ENCODE measurements at regions not wholly inside any gene's neighbourhood (a gene's known extent, or its start where the extent isn't known, plus 50 kb on each side); places are given as distances from the start of the nearest gene placed in this dataset.
A peak's percentile ranks its signal among the peaks of the same experiment; 100 is the strongest.
"Not testable (repeated sequence)": the region's sequence is repeated elsewhere in the genome, so short reads cannot be mapped to it uniquely, and the experiment has no call there.

DNA sequence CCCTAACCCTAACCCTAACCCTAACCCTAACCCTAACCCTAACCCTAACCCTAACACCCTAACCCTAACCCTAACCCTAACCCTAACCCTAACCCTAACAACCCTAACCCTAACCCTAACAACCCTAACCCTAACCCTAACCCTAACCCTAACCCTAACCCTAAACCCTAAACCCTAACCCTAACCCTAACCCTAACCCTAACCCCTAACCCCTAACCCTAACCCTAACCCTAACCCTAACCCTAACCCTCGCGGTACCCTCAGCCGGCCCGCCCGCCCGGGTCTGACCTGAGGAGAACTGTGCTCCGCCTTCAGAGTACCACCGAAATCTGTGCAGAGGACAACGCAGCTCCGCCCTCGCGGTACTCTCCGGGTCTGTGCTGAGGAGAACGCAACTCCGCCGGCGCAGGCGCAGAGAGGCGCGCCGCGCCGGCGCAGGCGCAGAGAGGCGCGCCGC, 270.7 kb downstream of the OR4F29 start:
- H3K4me3 ChIP-seq (replicated peaks; ENCODE audit: insufficient read depth, low read length); H3K27me3 ChIP-seq (ENCODE audit: insufficient read depth, poor library complexity, severe bottlenecking); H3K27ac ChIP-seq (replicated peaks): not testable (repeated sequence)
- peak; percentile 77 for TF ChIP-seq POLR2AphosphoS5 (IDR thresholded peaks at IDR 0.05; ENCODE audit: low read depth)
- peak; percentile 4 to 21 for DNase-seq (ENCODE audit: low read depth in 1 of 2, low spot score in 1 of 2)

GRCh38 chr1:138842-139241, 312.6 kb downstream of the OR4F29 start:
- not testable (repeated sequence) for H3K4me3 ChIP-seq (replicated peaks; ENCODE audit: insufficient read depth, low read length); DNase-seq (ENCODE audit: low read depth in 1 of 2, low spot score in 1 of 2); H3K27me3 ChIP-seq (ENCODE audit: insufficient read depth, poor library complexity, severe bottlenecking); H3K27ac ChIP-seq (replicated peaks)

DNA sequence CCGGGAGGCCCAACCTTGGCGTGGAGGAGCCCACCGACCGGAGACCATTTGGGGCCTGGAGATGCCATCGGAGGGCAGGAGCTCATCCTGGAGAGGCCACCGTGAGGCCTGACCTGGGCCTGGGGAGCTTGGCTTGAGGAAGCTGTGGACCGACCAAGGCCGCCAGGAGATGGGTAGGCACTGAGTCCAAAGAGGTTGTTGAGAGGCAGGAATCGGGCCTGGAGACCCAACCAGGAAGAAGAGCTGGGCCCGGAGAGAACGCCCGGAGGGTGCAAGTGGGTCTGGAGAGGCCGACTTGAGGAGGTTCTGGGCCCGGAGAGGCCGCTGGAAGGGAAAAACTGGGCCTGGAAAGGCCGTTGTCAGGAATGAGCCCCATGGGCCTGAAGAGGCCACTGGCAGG, 313.8 kb downstream of the OR4F29 start:
- not testable (repeated sequence) for DNase-seq (ENCODE audit: low read depth in 1 of 2, low spot score in 1 of 2); H3K27ac ChIP-seq (replicated peaks); H3K4me3 ChIP-seq (replicated peaks; ENCODE audit: insufficient read depth, low read length); H3K27me3 ChIP-seq (ENCODE audit: insufficient read depth, poor library complexity, severe bottlenecking)

DNA sequence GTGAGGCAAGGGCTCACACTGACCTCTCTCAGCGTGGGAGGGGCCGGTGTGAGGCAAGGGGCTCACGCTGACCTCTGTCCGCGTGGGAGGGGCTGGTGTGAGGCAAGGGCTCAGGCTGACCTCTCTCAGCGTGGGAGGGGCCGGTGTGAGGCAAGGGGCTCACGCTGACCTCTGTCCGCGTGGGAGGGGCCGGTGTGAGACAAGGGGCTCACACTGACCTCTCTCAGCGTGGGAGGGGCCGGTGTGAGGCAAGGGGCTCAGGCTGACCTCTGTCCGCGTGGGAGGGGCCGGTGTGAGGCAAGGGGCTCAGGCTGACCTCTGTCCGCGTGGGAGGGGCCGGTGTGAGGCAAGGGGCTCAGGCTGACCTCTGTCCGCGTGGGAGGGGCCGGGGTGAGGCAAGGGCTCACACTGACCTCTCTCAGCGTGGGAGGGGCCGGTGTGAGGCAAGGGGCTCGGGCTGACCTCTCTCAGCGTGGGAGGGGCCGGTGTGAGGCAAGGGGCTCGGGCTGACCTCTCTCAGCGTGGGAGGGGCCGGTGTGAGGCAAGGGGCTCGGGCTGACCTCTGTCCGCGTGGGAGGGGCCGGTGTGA, 315.0 kb downstream of the OR4F29 start:
- DNase-seq (ENCODE audit: low read depth in 1 of 2, low spot score in 1 of 2); H3K4me3 ChIP-seq (replicated peaks; ENCODE audit: insufficient read depth, low read length); H3K27me3 ChIP-seq (ENCODE audit: insufficient read depth, poor library complexity, severe bottlenecking); H3K27ac ChIP-seq (replicated peaks): not testable (repeated sequence)

DNA sequence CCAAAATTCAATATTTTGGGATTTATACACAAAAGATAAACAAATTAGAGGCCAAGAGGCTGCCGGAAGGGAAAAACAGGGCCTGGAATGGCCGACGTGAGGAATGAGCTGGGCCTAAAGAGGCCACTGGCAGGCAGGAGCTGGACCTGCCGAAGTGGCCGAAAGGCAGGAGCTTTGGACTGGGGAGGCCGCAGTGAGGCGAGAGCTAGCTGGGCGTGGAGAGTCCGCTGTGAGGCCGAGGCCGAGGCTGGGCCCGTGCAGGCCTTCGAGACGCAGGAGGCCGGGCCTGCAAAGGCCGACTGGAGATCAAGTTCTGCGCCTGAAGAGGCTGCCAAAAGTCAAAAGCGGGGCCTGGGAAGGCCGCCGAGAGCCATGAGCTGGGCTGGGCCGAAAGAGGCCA, 316.5 kb downstream of the OR4F29 start:
- DNase-seq (ENCODE audit: low read depth in 1 of 2, low spot score in 1 of 2); H3K27me3 ChIP-seq (ENCODE audit: insufficient read depth, poor library complexity, severe bottlenecking); H3K4me3 ChIP-seq (replicated peaks; ENCODE audit: insufficient read depth, low read length); H3K27ac ChIP-seq (replicated peaks): not testable (repeated sequence)

- H3K27me3 ChIP-seq (ENCODE audit: insufficient read depth, poor library complexity, severe bottlenecking); H3K27ac ChIP-seq (replicated peaks); DNase-seq (ENCODE audit: low read depth in 1 of 2, low spot score in 1 of 2); H3K4me3 ChIP-seq (replicated peaks; ENCODE audit: insufficient read depth, low read length): not testable (repeated sequence)
These were observed 333.0 kb downstream of the OR4F29 start for GRCh38 chr1:118440-118839.

GRCh38 chr1:115534-115933, 335.9 kb downstream of the OR4F29 start:
- not testable (repeated sequence) for H3K27ac ChIP-seq (replicated peaks); DNase-seq (ENCODE audit: low read depth in 1 of 2, low spot score in 1 of 2); H3K27me3 ChIP-seq (ENCODE audit: insufficient read depth, poor library complexity, severe bottlenecking); H3K4me3 ChIP-seq (replicated peaks; ENCODE audit: insufficient read depth, low read length)

GRCh38 chr1:104776-105175, 346.7 kb downstream of the OR4F29 start:
- H3K27ac ChIP-seq (replicated peaks); H3K27me3 ChIP-seq (ENCODE audit: insufficient read depth, poor library complexity, severe bottlenecking); H3K4me3 ChIP-seq (replicated peaks; ENCODE audit: insufficient read depth, low read length); DNase-seq (ENCODE audit: low read depth in 1 of 2, low spot score in 1 of 2): not testable (repeated sequence)

GRCh38 chr1:99481-99880, 352.0 kb downstream of the OR4F29 start:
- not testable (repeated sequence) for H3K27ac ChIP-seq (replicated peaks); H3K4me3 ChIP-seq (replicated peaks; ENCODE audit: insufficient read depth, low read length); H3K27me3 ChIP-seq (ENCODE audit: insufficient read depth, poor library complexity, severe bottlenecking); DNase-seq (ENCODE audit: low read depth in 1 of 2, low spot score in 1 of 2)

DNA sequence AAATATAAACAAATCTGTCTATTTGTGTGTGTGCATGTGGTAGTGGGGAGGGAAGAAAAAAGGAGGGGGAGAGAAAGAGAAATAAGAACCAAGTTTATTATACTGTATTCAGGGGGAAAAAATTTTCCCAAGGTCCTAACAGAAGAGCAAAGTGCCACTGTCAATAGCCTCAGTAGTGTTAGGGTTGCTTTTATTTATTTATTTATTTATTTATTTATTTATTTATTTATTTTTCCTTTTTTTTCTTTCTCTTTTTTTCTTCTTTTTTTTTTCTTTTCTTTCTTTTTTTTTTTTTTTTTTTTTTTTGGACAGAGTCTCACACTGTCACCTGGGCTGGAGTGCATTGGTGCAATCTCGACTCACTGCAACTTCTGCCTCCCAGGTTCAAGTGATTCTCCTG, 352.7 kb downstream of the OR4F29 start:
- not testable (repeated sequence) for H3K4me3 ChIP-seq (replicated peaks; ENCODE audit: insufficient read depth, low read length); DNase-seq (ENCODE audit: low read depth in 1 of 2, low spot score in 1 of 2); H3K27ac ChIP-seq (replicated peaks); H3K27me3 ChIP-seq (ENCODE audit: insufficient read depth, poor library complexity, severe bottlenecking)

GRCh38 chr1:91279-91678, 360.2 kb downstream of the OR4F29 start:
- not testable (repeated sequence) for H3K4me3 ChIP-seq (replicated peaks; ENCODE audit: insufficient read depth, low read length); DNase-seq (ENCODE audit: low read depth in 1 of 2, low spot score in 1 of 2); H3K27me3 ChIP-seq (ENCODE audit: insufficient read depth, poor library complexity, severe bottlenecking); H3K27ac ChIP-seq (replicated peaks)

GRCh38 chr1:88110-88509, 363.4 kb downstream of the OR4F29 start:
- DNase-seq (ENCODE audit: low read depth in 1 of 2, low spot score in 1 of 2); H3K4me3 ChIP-seq (replicated peaks; ENCODE audit: insufficient read depth, low read length); H3K27ac ChIP-seq (replicated peaks); H3K27me3 ChIP-seq (ENCODE audit: insufficient read depth, poor library complexity, severe bottlenecking): not testable (repeated sequence)

DNA sequence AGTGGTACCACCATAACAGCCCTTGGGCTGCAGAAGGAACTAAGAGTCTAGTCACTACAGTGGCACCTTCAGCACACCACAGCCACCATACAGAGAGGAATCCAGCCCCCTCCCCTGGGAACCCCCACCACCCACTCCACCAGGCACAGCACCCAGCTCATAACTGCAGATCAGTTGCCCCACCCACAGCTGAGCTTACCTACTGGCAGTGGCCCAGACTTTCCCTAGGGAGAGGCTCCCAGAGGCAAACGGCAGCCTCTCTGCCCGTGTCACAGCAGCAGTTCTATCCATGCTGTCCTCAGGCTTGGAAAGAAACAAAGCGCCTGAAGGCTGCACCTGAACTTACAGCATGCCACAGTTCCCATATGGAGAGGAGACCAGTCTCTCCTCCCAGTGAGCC, 372.3 kb downstream of the OR4F29 start:
- not testable (repeated sequence) for DNase-seq (ENCODE audit: low read depth in 1 of 2, low spot score in 1 of 2); H3K27ac ChIP-seq (replicated peaks); H3K27me3 ChIP-seq (ENCODE audit: insufficient read depth, poor library complexity, severe bottlenecking); H3K4me3 ChIP-seq (replicated peaks; ENCODE audit: insufficient read depth, low read length)

DNA sequence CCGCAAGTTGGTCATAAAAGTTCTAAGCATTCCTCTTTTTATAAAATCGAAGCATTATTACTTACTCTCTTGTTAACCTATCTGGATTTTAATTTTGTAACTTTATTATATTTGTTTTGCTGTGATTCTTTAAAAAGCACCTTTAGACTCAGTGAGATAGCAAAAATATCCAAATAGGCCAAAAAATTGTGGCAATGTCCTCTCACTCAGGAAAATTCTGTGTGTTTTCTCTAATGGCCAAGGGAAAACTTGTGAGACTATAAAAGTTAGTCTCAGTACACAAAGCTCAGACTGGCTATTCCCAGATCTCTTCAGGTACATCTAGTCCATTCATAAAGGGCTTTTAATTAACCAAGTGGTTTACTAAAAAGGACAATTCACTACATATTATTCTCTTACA, 386.4 kb downstream of the OR4F29 start, which contains the start of gene OR4F5:
Gene OR4F5, plus strand, starts transcription at position 301 of the 400 bp plus-strand sequence.
- not testable (repeated sequence) for H3K4me3 ChIP-seq (replicated peaks; ENCODE audit: insufficient read depth, low read length); H3K27ac ChIP-seq (replicated peaks); H3K27me3 ChIP-seq (ENCODE audit: insufficient read depth, poor library complexity, severe bottlenecking); DNase-seq (ENCODE audit: low read depth in 1 of 2, low spot score in 1 of 2)

GRCh38 chr1:56014-56531, 395.4 kb downstream of the OR4F29 start:
- H3K4me3 ChIP-seq (replicated peaks; ENCODE audit: insufficient read depth, low read length); H3K27ac ChIP-seq (replicated peaks); DNase-seq (ENCODE audit: low read depth in 1 of 2, low spot score in 1 of 2); H3K27me3 ChIP-seq (ENCODE audit: insufficient read depth, poor library complexity, severe bottlenecking): not testable (repeated sequence)
